Thyroid gland (tissue), 4 donors: ENCODE measurements at regions not wholly inside any gene's neighbourhood (a gene's known extent, or its start where the extent isn't known, plus 50 kb on each side); places are given as distances from the start of the nearest gene placed in this dataset.

Experiments
- DNase-seq, 2 donors: peaks; one replicate each; pipeline ENCODE4 v3.0.0-alpha.2; 2019
- H3K27ac ChIP-seq, 3 donors: fragments of 200-600 bp; sonication (generic); 1 replicate in 2 of 3; 2 replicates in 1 of 3; pipeline ENCODE4 v1.5.1; 2016 to 2019; ENCODE audit warnings: mild to moderate bottlenecking in 1 of 3, moderate library complexity in 1 of 3
- H3K27me3 ChIP-seq: fragments of 200-600 bp; sonication (generic); one replicate; pipeline ENCODE4 v1.5.1; 2019
- H3K36me3 ChIP-seq, 2 donors: fragments of 200-600 bp; sonication (generic); one replicate each; pipeline ENCODE4 v1.5.1; 2016 to 2019
- H3K4me1 ChIP-seq, 2 donors: fragments of 200-600 bp; sonication (generic); one replicate each; pipeline ENCODE4 v1.5.1; 2017 to 2019
- H3K4me3 ChIP-seq, 3 donors: fragments of 200-600 bp; sonication (generic); replicated peaks in 1 of 3; 1 replicate in 2 of 3; 2 replicates in 1 of 3; pipeline ENCODE4 v1.5.1; 2016; ENCODE audit warnings: mild to moderate bottlenecking in 1 of 3
- H3K9me3 ChIP-seq: fragments of 200-600 bp; sonication (generic); one replicate; pipeline ENCODE4 v1.5.1; 2017
- POLR2A ChIP-seq, 2 donors: fragments of 450-650 bp; IDR thresholded peaks; one replicate each; pipeline ENCODE4 v1.6.1; 2017; ENCODE audit warnings: antibody characterized with exemption in 2 of 2, mild to moderate bottlenecking in 2 of 2, moderate library complexity in 1 of 2
- WGBS, 2 donors: methylation state at CpG; one replicate each; pipeline ENCODE4 v1.1.5; 2017; 5-methylcytosine and 5-hydroxymethylcytosine counted together
- intact Hi-C: fragments of 100-400 bp; cut with DNase I; formaldehyde crosslinking; loops from one replicate; pipeline ENCODE4 v1.15.1; 2023
- TF ChIP-seq, protein P1 (sequence below), 6 experiments: fragments of 200-600 bp in 3 of 6; fragments of 450-650 bp in 3 of 6; sonication (generic) in 3 of 6; IDR thresholded peaks; one replicate each; pipeline ENCODE4 v1.5.1; 2016 to 2019; ENCODE audit warnings: antibody characterized with exemption in 6 of 6, mild to moderate bottlenecking in 2 of 6, inconsistent platforms in 1 of 6, moderate library complexity in 1 of 6

DNA sequence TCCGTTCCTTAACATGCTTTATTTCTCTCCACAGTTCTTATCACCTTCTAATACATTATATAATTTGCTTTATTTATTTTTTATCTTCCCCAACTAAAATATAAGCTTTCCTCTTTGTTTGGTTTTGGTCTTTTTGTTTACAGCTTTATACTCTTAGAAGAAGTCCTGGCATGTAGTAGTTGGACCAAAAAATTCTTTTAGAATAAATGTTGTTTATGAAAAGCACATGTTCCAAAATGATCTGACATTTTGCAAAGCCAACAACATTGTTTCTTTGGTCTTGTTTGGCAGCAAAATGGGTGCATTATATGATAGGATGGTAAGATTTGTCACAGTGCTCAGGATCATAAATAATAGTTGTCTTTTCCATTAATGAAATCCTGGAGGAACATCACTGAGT, 312.5 kb downstream of the LRIG3 start:
- Histone ChIP-seq H3K36me3 (no peaks in the 10 kb centered on the region), H3K9me3 (no peaks in the 10 kb centered on the region), H3K4me1 (no peaks in the 10 kb centered on the region), H3K4me3 (no peak overlapping the region), H3K27me3 (no peaks in the 10 kb centered on the region), H3K27ac (no peak overlapping the region)
- WGBS, 2 donors: 0 to 2% methylated on average over 1 of the region's 1 CpG
- TF ChIP-seq POLR2A (IDR thresholded peaks at IDR 0.05): no peak
- TF ChIP-seq, protein P1, sequence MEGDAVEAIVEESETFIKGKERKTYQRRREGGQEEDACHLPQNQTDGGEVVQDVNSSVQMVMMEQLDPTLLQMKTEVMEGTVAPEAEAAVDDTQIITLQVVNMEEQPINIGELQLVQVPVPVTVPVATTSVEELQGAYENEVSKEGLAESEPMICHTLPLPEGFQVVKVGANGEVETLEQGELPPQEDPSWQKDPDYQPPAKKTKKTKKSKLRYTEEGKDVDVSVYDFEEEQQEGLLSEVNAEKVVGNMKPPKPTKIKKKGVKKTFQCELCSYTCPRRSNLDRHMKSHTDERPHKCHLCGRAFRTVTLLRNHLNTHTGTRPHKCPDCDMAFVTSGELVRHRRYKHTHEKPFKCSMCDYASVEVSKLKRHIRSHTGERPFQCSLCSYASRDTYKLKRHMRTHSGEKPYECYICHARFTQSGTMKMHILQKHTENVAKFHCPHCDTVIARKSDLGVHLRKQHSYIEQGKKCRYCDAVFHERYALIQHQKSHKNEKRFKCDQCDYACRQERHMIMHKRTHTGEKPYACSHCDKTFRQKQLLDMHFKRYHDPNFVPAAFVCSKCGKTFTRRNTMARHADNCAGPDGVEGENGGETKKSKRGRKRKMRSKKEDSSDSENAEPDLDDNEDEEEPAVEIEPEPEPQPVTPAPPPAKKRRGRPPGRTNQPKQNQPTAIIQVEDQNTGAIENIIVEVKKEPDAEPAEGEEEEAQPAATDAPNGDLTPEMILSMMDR (IDR thresholded peaks at IDR 0.05): no peak
- intact Hi-C loops: no loop called here
- no peak for DNase-seq

DNA sequence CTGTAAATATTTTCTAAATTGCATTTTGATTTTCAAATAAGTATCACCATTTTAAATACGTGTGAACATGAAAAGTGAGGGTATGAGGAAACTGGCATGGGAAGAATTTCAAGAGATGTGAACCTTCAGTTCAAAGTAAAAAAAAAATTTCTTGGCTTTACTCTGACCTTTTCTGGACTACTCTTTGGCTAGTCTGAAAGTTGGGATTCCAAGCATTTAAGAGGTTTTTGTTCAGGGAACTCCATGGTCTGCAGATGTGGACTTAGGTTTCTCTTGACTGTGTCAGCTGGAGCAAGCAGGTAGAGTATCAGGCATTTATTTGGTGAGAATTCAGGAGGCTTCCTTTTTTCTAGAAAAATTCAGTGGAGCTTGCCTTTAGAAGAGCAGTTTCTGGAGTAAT, 311.6 kb downstream of the LRIG3 start:
- DNase-seq: no peak
- no peaks in the 10 kb centered on the region for H3K4me1 ChIP-seq
- H3K36me3 ChIP-seq: no peaks in the 10 kb centered on the region
- intact Hi-C loops: no loop called here
- TF ChIP-seq, protein P1 (IDR thresholded peaks at IDR 0.05): no peak
- no peak for TF ChIP-seq POLR2A (IDR thresholded peaks at IDR 0.05)
- no peak overlapping the region for H3K4me3 ChIP-seq
- no peaks in the 10 kb centered on the region for H3K27me3 ChIP-seq
- 58 to 70% methylated on average over 1 of the region's 1 CpG for WGBS, 2 donors
- H3K27ac ChIP-seq: no peak overlapping the region
- no peaks in the 10 kb centered on the region for H3K9me3 ChIP-seq

DNA sequence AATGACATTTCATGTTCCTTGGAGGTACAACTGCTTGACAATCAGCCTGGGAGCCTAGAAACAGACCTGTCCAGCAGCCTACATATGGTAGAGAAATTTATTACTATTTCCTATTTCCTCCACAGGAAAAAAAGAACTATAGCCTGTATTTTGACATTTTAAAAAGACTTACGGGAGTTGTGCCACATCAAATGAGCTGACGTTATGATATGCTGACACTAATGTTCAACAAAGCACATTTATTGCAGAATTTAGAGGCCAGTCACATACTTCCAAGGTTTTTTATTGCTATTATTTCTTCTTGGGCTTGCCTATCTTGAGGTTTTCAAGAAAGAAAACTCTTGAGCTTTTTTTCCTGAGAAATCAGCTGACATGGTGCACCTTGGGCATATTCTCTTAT, 305.3 kb downstream of the LRIG3 start:
- intact Hi-C loops: no loop called here
- H3K27ac ChIP-seq: no peak overlapping the region
- TF ChIP-seq POLR2A (IDR thresholded peaks at IDR 0.05): no peak
- TF ChIP-seq, protein P1 (IDR thresholded peaks at IDR 0.05): no peak
- no peaks in the 10 kb centered on the region for H3K4me1 ChIP-seq
- H3K27me3 ChIP-seq: no peaks in the 10 kb centered on the region
- DNase-seq: no peak
- H3K36me3 ChIP-seq: no peaks in the 10 kb centered on the region
- no peaks in the 10 kb centered on the region for H3K9me3 ChIP-seq
- no peak overlapping the region for H3K4me3 ChIP-seq
- WGBS, 2 donors: 86 to 96% methylated on average over 2 of the region's 2 CpGs

DNA sequence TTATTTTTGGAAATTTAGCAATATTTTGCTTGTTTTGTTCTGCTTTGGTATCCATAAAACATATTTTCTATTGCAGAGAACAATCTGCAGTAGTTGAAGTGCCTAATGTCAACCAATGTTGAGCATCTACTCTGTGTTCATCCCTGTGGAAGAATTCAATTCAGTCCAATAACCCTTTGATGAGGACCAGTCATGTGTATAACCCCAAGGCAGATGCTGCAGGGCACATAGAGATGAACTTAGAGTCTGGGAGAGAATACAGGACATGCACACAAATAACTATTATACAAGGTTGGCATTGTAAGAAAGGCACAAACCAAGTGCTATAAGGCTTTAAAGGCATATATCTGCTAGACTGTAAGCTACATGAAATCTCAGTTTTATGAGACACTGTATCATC, 304.7 kb downstream of the LRIG3 start:
- H3K36me3 ChIP-seq: no peaks in the 10 kb centered on the region
- no peak overlapping the region for H3K27ac ChIP-seq
- TF ChIP-seq POLR2A (IDR thresholded peaks at IDR 0.05): no peak
- TF ChIP-seq, protein P1 (IDR thresholded peaks at IDR 0.05): no peak
- no peaks in the 10 kb centered on the region for H3K4me1 ChIP-seq
- no peak overlapping the region for H3K4me3 ChIP-seq
- DNase-seq: no peak
- intact Hi-C loops: no loop called here
- no peaks in the 10 kb centered on the region for H3K27me3 ChIP-seq
- H3K9me3 ChIP-seq: no peaks in the 10 kb centered on the region

DNA sequence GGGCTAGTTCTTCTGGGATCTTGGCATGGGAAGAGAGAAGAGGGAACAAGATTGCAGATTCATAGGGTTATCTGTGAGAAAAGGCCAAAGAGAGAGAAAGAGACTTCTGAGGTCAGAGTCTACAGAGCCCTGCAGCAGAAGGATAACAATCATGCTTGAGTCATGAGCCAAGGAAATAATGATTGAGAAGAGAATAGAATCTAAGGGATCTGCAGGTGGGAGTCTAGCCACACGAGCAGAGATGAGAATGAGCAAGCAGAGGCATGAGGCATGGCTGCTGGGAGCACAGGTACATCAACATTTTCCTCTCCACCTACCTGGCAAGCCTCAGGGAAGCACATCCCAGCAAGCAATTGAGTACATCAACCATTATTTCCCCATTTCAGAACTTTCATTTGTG, 303.7 kb downstream of the LRIG3 start:
- TF ChIP-seq, protein P1 (IDR thresholded peaks at IDR 0.05): no peak
- no peak for TF ChIP-seq POLR2A (IDR thresholded peaks at IDR 0.05)
- Histone ChIP-seq H3K27ac (no peak overlapping the region), H3K9me3 (no peaks in the 10 kb centered on the region), H3K4me3 (no peak overlapping the region), H3K27me3 (no peaks in the 10 kb centered on the region), H3K36me3 (no peaks in the 10 kb centered on the region), H3K4me1 (no peaks in the 10 kb centered on the region)
- intact Hi-C loops: no loop called here
- 46 to 73% methylated on average over 1 of the region's 1 CpG for WGBS, 2 donors
- no peak for DNase-seq
